ENCODE measurements at regions not wholly inside any gene's neighbourhood (a gene's known extent, or its start where the extent isn't known, plus 50 kb on each side); places are given as distances from the start of the nearest gene placed in this dataset.

DNA sequence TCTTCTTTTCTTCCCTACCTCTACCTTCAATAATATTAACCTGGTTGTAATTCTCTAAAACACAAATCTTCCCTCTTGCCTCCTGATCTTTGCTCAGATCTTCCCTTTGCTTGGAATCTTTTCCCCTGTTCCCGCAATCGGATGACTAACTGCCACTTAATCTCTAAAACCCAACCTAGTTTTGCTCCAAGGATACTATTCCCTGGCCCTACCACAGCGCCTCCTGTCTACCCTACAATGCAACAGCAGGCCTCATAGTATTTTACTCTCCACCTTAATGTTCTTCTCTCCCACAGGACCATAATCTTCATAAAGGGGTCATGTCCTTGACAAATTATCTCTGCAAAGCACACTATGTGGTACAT, 246.8 kb upstream of the TNP1 start:
- no peaks in the 10 kb centered on the region for H3K27me3 ChIP-seq (ENCODE audit: control insufficient read depth, insufficient read depth, low read length)
- no peak overlapping the region for H3K4me3 ChIP-seq (ENCODE audit: low read depth, low read length)
- no peak overlapping the region for H3K9ac ChIP-seq (ENCODE audit: low read depth, low read length)
- no peak overlapping the region for H3K27ac ChIP-seq (ENCODE audit: low read depth, low read length)
- H3K9me3 ChIP-seq (ENCODE audit: control insufficient read depth, insufficient read depth, low read length), result no peaks in the 10 kb centered on the region
- H3K36me3 ChIP-seq (ENCODE audit: control insufficient read depth, insufficient read depth, low read length), result no peaks in the 10 kb centered on the region
- peaks cover 25% of the 10 kb centered on the region for H3K4me1 ChIP-seq (ENCODE audit: control insufficient read depth, insufficient read depth, low read length)

GRCh38 chr2:217105733-217106649, 246.1 kb upstream of the TNP1 start:
- Histone ChIP-seq H3K27me3 (ENCODE audit: control insufficient read depth, insufficient read depth, low read length) (no peaks in the 10 kb centered on the region), H3K4me1 (ENCODE audit: control insufficient read depth, insufficient read depth, low read length) (peaks cover 25% of the 10 kb centered on the region), H3K9me3 (ENCODE audit: control insufficient read depth, insufficient read depth, low read length) (no peaks in the 10 kb centered on the region), H3K36me3 (ENCODE audit: control insufficient read depth, insufficient read depth, low read length) (no peaks in the 10 kb centered on the region), H3K9ac (ENCODE audit: low read depth, low read length) (no peak overlapping the region), H3K4me3 (ENCODE audit: low read depth, low read length) (no peak overlapping the region; the same call in 1 of the 2 replicates), H3K27ac (ENCODE audit: low read depth, low read length) (peak overlapping the region; percentile 57)

DNA sequence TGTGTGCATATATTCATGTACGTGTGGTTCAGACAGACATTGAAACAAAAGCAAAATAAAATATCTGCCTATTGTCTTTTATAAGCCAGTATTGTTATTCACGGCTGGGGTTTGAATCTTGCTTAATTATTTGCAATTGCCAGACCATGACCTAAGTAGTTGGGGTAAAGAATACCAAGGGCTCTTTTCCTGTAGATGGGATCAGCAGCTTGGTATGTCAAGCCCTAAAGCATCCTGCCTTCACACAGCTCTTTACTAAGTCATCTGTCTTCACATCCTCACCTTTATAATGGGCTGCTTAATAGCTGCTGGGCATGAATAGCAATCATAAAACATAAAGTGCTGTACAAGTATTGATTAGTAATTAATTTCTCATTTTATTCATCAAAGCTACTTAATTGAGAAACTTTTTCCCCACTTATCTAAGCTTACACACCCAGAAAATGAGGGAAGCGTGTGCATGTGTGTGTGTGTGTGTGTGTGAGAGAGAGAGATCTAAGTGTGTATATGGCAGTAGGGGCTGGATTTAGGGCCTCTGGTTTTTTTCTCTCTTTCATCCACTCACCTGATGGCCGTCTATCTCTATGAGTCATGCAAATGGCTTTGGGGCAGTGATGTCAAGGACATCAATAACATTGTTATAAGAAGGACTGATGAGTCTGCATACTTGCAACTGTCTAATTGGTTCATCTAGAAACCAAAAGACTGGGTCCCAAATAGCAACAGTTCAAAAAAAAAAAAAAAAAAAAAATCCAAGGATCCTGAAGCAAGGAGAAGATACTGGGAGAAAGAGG, 244.1 kb upstream of the TNP1 start:
- Histone ChIP-seq H3K4me1 (ENCODE audit: control insufficient read depth, insufficient read depth, low read length) (peaks cover 25% of the 10 kb centered on the region), H3K9me3 (ENCODE audit: control insufficient read depth, insufficient read depth, low read length) (no peaks in the 10 kb centered on the region), H3K9ac (ENCODE audit: low read depth, low read length) (no peak overlapping the region), H3K4me3 (ENCODE audit: low read depth, low read length) (no peak overlapping the region), H3K27ac (ENCODE audit: low read depth, low read length) (no peak overlapping the region), H3K27me3 (ENCODE audit: control insufficient read depth, insufficient read depth, low read length) (no peaks in the 10 kb centered on the region), H3K36me3 (ENCODE audit: control insufficient read depth, insufficient read depth, low read length) (no peaks in the 10 kb centered on the region)

DNA sequence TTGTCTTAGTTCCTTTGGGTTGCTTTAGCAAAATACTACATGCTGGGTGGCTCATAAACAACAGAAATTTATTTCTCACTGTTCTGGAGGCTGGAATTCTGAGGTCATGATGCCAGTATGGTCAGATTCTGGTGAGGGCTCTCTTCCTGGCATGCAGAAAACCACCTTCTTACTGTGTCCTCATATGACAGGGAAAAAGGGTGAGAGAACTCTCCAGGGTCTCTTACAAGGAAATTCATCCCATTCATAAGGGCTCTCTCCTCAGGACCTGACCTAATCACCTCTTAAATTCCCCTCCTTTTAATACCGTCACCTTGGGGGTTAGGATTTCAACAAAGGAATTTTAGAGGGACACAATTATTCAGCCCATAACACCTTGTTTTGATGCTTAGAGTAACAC, 243.1 kb upstream of the TNP1 start:
- peaks cover 25% of the 10 kb centered on the region for H3K4me1 ChIP-seq (ENCODE audit: control insufficient read depth, insufficient read depth, low read length)
- no peaks in the 10 kb centered on the region for H3K27me3 ChIP-seq (ENCODE audit: control insufficient read depth, insufficient read depth, low read length)
- no peaks in the 10 kb centered on the region for H3K36me3 ChIP-seq (ENCODE audit: control insufficient read depth, insufficient read depth, low read length)
- no peak overlapping the region for H3K4me3 ChIP-seq (ENCODE audit: low read depth, low read length)
- H3K27ac ChIP-seq (ENCODE audit: low read depth, low read length), result no peak overlapping the region
- H3K9me3 ChIP-seq (ENCODE audit: control insufficient read depth, insufficient read depth, low read length), result no peaks in the 10 kb centered on the region
- no peak overlapping the region for H3K9ac ChIP-seq (ENCODE audit: low read depth, low read length)

DNA sequence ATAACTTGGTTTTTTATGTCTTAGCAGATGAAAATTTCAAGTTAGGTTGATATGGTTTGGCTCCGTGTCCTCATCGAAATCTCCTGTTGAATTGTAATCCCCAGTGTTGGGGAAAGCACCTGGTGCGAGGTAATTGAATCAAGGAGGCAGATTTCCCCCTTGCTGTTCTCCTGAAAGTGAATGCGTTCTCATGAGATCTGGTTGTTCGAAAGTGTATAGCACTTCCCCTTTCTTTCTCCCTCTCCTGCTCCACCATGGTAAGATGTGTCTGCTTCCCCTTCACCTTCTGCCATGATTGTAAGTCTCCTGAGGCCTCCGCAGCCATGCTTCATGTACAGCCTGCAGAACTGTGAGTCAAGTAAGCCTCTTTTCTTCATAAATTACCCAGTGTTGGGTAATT, 242.1 kb upstream of the TNP1 start:
- Histone ChIP-seq H3K4me1 (ENCODE audit: control insufficient read depth, insufficient read depth, low read length) (peaks cover 25% of the 10 kb centered on the region), H3K9ac (ENCODE audit: low read depth, low read length) (no peak overlapping the region), H3K27me3 (ENCODE audit: control insufficient read depth, insufficient read depth, low read length) (no peaks in the 10 kb centered on the region), H3K4me3 (ENCODE audit: low read depth, low read length) (no peak overlapping the region), H3K9me3 (ENCODE audit: control insufficient read depth, insufficient read depth, low read length) (no peaks in the 10 kb centered on the region), H3K36me3 (ENCODE audit: control insufficient read depth, insufficient read depth, low read length) (no peaks in the 10 kb centered on the region), H3K27ac (ENCODE audit: low read depth, low read length) (no peak overlapping the region)

DNA sequence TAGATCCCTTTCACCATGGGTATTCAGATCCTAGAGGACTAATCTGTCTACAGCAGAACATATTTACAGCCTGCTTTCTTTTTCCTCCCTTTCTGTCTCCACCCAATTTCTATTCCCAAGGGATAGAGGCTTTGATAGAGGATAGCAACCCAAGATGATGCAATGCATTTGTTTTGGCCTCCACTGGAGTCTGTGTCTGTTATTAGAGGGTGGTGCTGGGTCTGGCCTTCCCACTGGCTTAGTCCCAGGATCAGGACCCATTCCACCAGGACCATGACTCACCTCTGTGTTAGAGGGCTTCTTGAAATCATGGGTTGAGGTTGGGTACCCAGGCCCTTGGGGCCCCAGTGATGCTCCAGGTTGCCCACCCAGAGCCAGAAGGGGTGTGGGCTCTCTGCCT, 239.7 kb upstream of the TNP1 start:
- Histone ChIP-seq H3K27ac (ENCODE audit: low read depth, low read length) (no peak overlapping the region), H3K36me3 (ENCODE audit: control insufficient read depth, insufficient read depth, low read length) (no peaks in the 10 kb centered on the region), H3K9ac (ENCODE audit: low read depth, low read length) (no peak overlapping the region), H3K9me3 (ENCODE audit: control insufficient read depth, insufficient read depth, low read length) (no peaks in the 10 kb centered on the region), H3K4me1 (ENCODE audit: control insufficient read depth, insufficient read depth, low read length) (peaks cover 11% of the 10 kb centered on the region; the same call in 1 of the 2 replicates), H3K4me3 (ENCODE audit: low read depth, low read length) (no peak overlapping the region), H3K27me3 (ENCODE audit: control insufficient read depth, insufficient read depth, low read length) (no peaks in the 10 kb centered on the region)

DNA sequence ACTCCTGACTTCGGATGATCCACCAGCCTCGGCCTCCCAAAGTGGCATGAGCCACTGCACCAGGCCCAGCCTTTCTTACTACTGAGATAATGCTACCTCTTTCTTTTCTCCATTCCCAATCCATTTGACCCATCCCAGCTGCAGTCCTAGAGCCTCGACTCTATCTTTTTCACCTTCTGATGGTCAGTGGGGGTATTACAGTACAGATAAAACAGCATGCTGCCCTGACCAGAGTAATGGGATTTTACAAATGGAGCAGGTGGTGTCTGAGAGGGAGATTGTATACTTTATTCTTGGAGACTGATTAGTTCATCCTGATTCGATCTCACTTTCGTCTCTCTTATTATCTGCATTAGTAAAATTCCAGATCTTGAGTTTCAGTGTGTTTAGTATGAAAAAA, 238.6 kb upstream of the TNP1 start:
- H3K9me3 ChIP-seq (ENCODE audit: control insufficient read depth, insufficient read depth, low read length), result no peaks in the 10 kb centered on the region
- H3K4me3 ChIP-seq (ENCODE audit: low read depth, low read length), result no peak overlapping the region
- H3K27me3 ChIP-seq (ENCODE audit: control insufficient read depth, insufficient read depth, low read length), result no peaks in the 10 kb centered on the region
- no peak overlapping the region for H3K9ac ChIP-seq (ENCODE audit: low read depth, low read length)
- H3K36me3 ChIP-seq (ENCODE audit: control insufficient read depth, insufficient read depth, low read length), result no peaks in the 10 kb centered on the region
- H3K4me1 ChIP-seq (ENCODE audit: control insufficient read depth, insufficient read depth, low read length), result peaks cover 5% of the 10 kb centered on the region; the same call in 1 of the 2 replicates
- no peak overlapping the region for H3K27ac ChIP-seq (ENCODE audit: low read depth, low read length)

DNA sequence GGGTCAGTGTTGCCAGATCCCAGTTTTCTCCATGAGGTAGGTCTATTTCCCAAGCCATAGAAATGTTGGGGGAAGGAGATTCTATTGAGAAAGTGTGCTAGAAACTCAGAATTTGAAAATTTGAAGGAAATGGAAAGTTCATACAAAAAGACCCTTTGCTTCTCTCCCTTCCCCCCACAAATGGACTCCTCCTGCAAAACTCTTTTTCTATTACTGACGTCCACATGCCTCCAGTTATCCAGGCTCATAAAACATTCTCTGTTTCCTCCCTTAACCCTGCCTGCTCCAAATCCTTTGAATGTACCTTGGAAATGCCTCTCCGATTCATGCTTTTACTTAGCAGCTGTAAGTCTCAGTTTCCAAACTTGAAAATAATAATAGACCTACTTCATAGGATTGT, 237.5 kb upstream of the TNP1 start:
- no peaks in the 10 kb centered on the region for H3K36me3 ChIP-seq (ENCODE audit: control insufficient read depth, insufficient read depth, low read length)
- no peak overlapping the region for H3K9ac ChIP-seq (ENCODE audit: low read depth, low read length)
- H3K27ac ChIP-seq (ENCODE audit: low read depth, low read length), result no peak overlapping the region
- H3K27me3 ChIP-seq (ENCODE audit: control insufficient read depth, insufficient read depth, low read length), result no peaks in the 10 kb centered on the region
- no peak overlapping the region for H3K4me3 ChIP-seq (ENCODE audit: low read depth, low read length)
- no peaks in the 10 kb centered on the region for H3K4me1 ChIP-seq (ENCODE audit: control insufficient read depth, insufficient read depth, low read length)
- no peaks in the 10 kb centered on the region for H3K9me3 ChIP-seq (ENCODE audit: control insufficient read depth, insufficient read depth, low read length)

DNA sequence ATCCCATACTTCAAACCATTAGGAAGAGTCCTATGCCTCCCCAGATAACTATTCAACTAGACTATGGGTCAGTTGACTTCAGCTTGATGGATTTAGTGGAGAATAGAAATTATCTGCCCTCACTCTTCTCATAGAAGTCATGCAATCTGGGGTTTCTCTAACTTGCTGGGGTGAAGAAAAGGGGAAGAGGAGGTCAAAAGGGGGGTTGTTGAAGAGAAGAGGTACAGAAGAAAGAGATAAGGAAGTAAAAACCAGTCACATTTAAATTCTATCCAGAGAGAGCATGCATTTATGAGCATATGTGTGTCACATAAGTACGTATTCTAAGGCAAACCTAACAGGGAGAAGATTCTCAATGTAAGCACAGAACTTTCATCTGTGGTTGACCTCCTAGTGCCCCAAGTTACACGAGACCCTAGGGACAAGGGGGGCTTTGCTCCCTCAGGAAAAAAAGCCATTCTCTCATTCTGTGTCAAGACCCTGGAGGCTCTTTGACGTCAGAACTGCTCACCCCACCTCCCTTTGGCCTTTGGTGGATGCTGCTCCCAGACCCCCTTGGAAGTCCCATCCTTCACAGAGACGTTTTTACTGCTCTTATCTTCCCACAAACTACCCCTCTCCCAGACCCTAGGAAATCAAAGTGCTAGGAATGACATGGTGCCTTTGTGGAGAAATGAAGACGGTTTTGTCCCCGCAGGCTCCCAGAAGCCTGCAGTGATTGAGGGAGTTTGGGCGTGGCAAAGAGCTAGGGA, 236.8 kb upstream of the TNP1 start:
- Histone ChIP-seq H3K4me1 (ENCODE audit: control insufficient read depth, insufficient read depth, low read length) (no peaks in the 10 kb centered on the region), H3K36me3 (ENCODE audit: control insufficient read depth, insufficient read depth, low read length) (no peaks in the 10 kb centered on the region), H3K9ac (ENCODE audit: low read depth, low read length) (no peak overlapping the region), H3K27ac (ENCODE audit: low read depth, low read length) (no peak overlapping the region), H3K27me3 (ENCODE audit: control insufficient read depth, insufficient read depth, low read length) (no peaks in the 10 kb centered on the region), H3K4me3 (ENCODE audit: low read depth, low read length) (no peak overlapping the region), H3K9me3 (ENCODE audit: control insufficient read depth, insufficient read depth, low read length) (no peaks in the 10 kb centered on the region)

- Histone ChIP-seq H3K36me3 (ENCODE audit: control insufficient read depth, insufficient read depth, low read length) (no peaks in the 10 kb centered on the region), H3K27me3 (ENCODE audit: control insufficient read depth, insufficient read depth, low read length) (no peaks in the 10 kb centered on the region), H3K27ac (ENCODE audit: low read depth, low read length) (no peak overlapping the region), H3K4me3 (ENCODE audit: low read depth, low read length) (no peak overlapping the region), H3K4me1 (ENCODE audit: control insufficient read depth, insufficient read depth, low read length) (no peaks in the 10 kb centered on the region), H3K9ac (ENCODE audit: low read depth, low read length) (no peak overlapping the region), H3K9me3 (ENCODE audit: control insufficient read depth, insufficient read depth, low read length) (no peaks in the 10 kb centered on the region)
Measured at GRCh38 chr2:217095511-217096205, 235.8 kb upstream of the TNP1 start.
